SJSA1 (cell line): ENCODE measurements at regions not wholly inside any gene's neighbourhood (a gene's known extent, or its start where the extent isn't known, plus 50 kb on each side); places are given as distances from the start of the nearest gene placed in this dataset.

Source experiments
- DNase-seq, 2 experiments: peaks; one replicate each; pipeline ENCODE4 v3.0.0-alpha.2; 2015 to 2020; ENCODE audit warnings: low spot score in 2 of 2, low read depth in 1 of 2
- H3K27ac ChIP-seq: fragments of 250-450 bp; sonication (Bioruptor Pico); 2 replicates; pipeline ENCODE4 v1.5.1; 2020; ENCODE audit warnings: mild to moderate bottlenecking, moderate library complexity
- H3K27me3 ChIP-seq: fragments of 250-450 bp; sonication (Bioruptor Pico); replicated peaks from 2 replicates; pipeline ENCODE4 v1.5.1; 2020; ENCODE audit warnings: mild to moderate bottlenecking, moderate library complexity
- H3K36me3 ChIP-seq: fragments of 250-450 bp; sonication (Bioruptor Pico); 2 replicates; pipeline ENCODE4 v1.5.1; 2020; ENCODE audit warnings: mild to moderate bottlenecking
- H3K4me1 ChIP-seq: fragments of 250-450 bp; sonication (Bioruptor Pico); replicated peaks from 2 replicates; pipeline ENCODE4 v1.6.1; 2021; ENCODE audit warnings: mild to moderate bottlenecking
- H3K4me3 ChIP-seq: fragments of 250-450 bp; sonication (Bioruptor Pico); 2 replicates; pipeline ENCODE4 v1.5.1; 2020; ENCODE audit warnings: mild to moderate bottlenecking
- H3K9me3 ChIP-seq: fragments of 250-450 bp; sonication (Bioruptor Pico); replicated peaks from 2 replicates; pipeline ENCODE4 v1.5.1; 2020; ENCODE audit warnings: mild to moderate bottlenecking

DNA sequence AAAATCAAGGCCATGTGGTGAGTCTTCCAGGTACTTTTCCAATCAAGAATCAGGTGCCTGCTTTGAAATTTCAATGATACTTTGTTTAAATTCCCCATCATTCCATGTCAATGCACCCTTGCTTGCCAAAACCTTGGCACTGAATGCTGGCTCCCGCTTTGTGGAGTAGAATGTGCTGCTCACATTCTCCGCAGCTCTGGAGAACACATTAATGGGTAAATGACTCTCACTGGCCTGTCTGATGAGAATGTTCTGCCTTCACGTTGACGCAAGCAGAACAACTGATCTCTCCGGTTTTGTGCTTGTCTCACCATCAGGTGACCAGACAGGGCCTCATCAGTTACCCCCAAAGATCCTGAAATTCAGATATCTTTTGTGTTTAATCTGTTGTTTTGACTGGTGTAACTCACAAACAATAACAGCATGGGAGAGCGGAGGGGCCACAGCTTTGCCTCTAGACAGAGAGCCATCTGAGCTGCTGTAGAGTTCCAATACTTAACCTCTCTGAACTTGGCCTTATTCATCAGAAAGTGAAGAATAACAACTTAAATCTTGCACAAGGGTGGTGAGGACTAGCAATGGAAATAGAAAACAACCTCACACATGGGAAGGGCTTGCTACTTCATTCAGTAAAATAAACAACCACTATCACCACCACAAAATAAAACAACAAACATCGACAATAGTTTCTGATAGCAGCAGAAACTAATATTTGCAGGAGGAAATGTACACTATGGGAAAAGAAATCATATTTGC is 276.9 kb upstream of the IGFBP3 start:
- H3K4me1 ChIP-seq: peaks cover 18% of the 10 kb centered on the region
- H3K27me3 ChIP-seq: no peaks in the 10 kb centered on the region
- H3K27ac ChIP-seq: no peak overlapping the region
- H3K36me3 ChIP-seq: no peaks in the 10 kb centered on the region
- no peak overlapping the region for H3K4me3 ChIP-seq
- no peaks in the 10 kb centered on the region for H3K9me3 ChIP-seq
- DNase-seq: peak in 1 of 2 experiments; percentile 17

DNA sequence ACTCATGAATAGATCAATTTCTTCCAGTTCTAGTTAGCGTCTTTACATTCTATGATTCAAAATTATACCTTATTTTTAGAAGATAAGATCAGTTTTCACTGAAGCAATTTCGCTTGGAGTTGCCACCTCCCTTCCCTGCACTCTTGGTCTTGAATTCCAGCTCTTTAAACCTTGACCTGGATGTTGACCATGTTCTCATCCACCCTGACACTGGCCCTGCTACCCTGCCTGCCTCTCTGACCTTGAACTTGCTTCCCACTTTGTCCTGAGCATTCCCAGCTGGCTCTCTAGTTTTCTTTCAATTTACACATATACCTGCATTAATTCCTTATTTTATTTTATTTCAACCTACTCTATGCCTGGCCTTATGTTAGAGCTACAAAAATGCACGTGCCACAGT is 274.9 kb upstream of the IGFBP3 start:
- DNase-seq: no peak
- Histone ChIP-seq H3K9me3 (no peaks in the 10 kb centered on the region), H3K4me3 (no peak overlapping the region), H3K27ac (no peak overlapping the region), H3K27me3 (no peaks in the 10 kb centered on the region), H3K4me1 (peaks cover 36% of the 10 kb centered on the region), H3K36me3 (no peaks in the 10 kb centered on the region)

DNA sequence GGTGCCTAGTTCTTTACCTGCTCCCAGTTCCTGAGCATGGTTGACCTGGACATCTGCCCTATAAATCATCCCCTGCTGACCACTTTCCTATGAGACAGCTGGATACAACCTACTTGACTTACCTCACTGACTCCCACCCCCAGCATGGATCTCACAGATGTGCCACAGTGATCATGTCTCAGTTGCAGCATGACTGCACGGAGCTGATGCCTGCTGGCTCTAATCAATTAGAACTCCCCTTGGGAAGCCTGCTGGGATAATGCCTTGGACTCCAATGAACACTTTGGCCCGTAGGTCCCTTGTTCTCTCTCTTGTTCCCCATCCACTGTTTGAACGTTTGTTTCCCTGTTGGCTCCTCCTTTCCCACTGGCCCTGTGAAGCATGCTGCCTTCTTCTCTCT is 271.2 kb upstream of the IGFBP3 start:
- DNase-seq: peak in 1 of 2 experiments; percentile 57
- Histone ChIP-seq H3K36me3 (no peaks in the 10 kb centered on the region), H3K27ac (peak overlapping the region; percentile 98), H3K9me3 (no peaks in the 10 kb centered on the region), H3K4me3 (no peak overlapping the region), H3K4me1 (peaks cover 46% of the 10 kb centered on the region), H3K27me3 (no peaks in the 10 kb centered on the region)

DNA sequence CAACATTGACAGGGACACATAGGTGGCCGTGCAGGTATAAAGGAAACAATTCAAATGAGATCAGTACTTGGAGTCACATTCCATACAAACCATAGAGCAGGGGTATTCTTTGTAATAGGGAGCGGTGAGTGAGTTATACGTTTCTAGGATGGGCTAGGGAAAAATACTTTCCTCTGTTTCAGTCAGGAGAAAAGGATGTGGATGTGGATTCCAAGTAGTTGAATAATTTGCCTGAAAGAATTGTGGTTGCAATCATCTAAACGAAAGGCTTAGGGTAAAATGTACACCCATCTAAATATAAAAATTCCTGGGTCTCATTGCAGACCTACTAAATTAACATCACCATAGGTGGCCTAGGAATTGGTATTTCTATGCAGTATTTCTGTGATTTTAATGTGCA is 270.7 kb upstream of the IGFBP3 start:
- no peaks in the 10 kb centered on the region for H3K36me3 ChIP-seq
- H3K4me1 ChIP-seq: peaks cover 46% of the 10 kb centered on the region
- peak; percentile 53 to 94 for DNase-seq
- peak overlapping the region; percentile 98 for H3K27ac ChIP-seq
- no peaks in the 10 kb centered on the region for H3K9me3 ChIP-seq
- H3K27me3 ChIP-seq: no peaks in the 10 kb centered on the region
- no peak overlapping the region for H3K4me3 ChIP-seq

- DNase-seq: no peak
- Histone ChIP-seq H3K4me3 (no peak overlapping the region), H3K27ac (peak overlapping the region; percentile 90), H3K27me3 (no peaks in the 10 kb centered on the region), H3K9me3 (no peaks in the 10 kb centered on the region), H3K4me1 (peaks cover 46% of the 10 kb centered on the region), H3K36me3 (no peaks in the 10 kb centered on the region)
These were observed 270.2 kb upstream of the IGFBP3 start for GRCh38 chr7:46191296-46191695.

GRCh38 chr7:46189255-46189790 is 268.3 kb upstream of the IGFBP3 start:
- Histone ChIP-seq H3K4me3 (no peak overlapping the region), H3K9me3 (no peaks in the 10 kb centered on the region), H3K27ac (peak overlapping the region; percentile 44), H3K36me3 (no peaks in the 10 kb centered on the region), H3K27me3 (no peaks in the 10 kb centered on the region), H3K4me1 (peaks cover 56% of the 10 kb centered on the region)
- DNase-seq: peak; percentile 54 to 72

DNA sequence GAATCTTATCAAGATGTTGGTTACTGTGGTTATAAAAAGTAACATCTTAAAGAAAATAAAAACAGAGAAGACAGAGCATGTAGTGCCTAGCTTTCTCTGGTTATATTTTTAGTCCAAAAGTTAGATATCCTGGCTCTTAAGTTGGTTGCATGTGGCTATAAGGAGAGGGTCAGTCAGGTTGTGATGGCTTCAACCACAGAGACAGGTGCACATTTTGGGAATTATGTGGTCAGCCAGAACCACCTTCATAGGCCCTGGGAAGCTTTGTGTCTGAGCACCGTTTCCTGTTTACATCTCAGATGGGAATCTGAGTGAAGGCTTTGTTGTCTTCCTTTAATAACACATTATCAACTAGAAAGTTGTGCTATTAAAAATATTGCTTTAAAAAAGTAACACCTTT is 265.1 kb upstream of the IGFBP3 start:
- Histone ChIP-seq H3K4me1 (peaks cover 37% of the 10 kb centered on the region), H3K36me3 (no peaks in the 10 kb centered on the region), H3K9me3 (0 out of 2 replicates have a peak, but pooled peaks cover 3% of the 10 kb centered on the region), H3K4me3 (no peak overlapping the region), H3K27me3 (no peaks in the 10 kb centered on the region), H3K27ac (no peak overlapping the region)
- no peak for DNase-seq

GRCh38 chr7:46179061-46179610 is 258.1 kb upstream of the IGFBP3 start:
- Histone ChIP-seq H3K9me3 (0 out of 2 replicates have a peak, but pooled peaks cover 3% of the 10 kb centered on the region), H3K27ac (no peak overlapping the region), H3K4me3 (no peak overlapping the region), H3K27me3 (no peaks in the 10 kb centered on the region), H3K36me3 (no peaks in the 10 kb centered on the region), H3K4me1 (peaks cover under 1% of the 10 kb centered on the region)
- no peak for DNase-seq

DNA sequence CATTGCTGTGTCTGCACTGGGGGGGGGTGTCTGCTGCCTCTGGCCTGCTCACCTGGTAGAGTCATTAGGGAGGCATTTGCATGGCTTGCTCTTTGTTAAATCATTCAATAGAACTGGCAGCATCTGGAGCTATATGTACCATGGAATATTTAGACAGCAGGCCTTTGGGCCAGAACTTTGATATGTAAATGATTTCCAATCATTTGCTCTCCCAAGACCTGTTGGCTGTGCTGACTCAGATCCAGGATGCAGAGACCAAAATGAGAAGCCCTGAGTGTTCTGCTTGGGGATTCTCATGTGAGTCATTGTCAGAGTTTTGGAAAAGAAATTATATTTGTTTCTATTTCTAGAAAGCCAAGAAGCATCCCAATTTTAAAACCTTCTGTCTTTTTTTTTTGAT is 257.6 kb upstream of the IGFBP3 start:
- no peak overlapping the region for H3K27ac ChIP-seq
- peaks cover 4% of the 10 kb centered on the region for H3K4me1 ChIP-seq
- no peaks in the 10 kb centered on the region for H3K27me3 ChIP-seq
- DNase-seq: no peak
- H3K4me3 ChIP-seq: no peak overlapping the region
- H3K36me3 ChIP-seq: no peaks in the 10 kb centered on the region
- 0 out of 2 replicates have a peak, but pooled peaks cover 3% of the 10 kb centered on the region for H3K9me3 ChIP-seq

- peaks cover 10% of the 10 kb centered on the region for H3K4me1 ChIP-seq
- H3K9me3 ChIP-seq: 0 out of 2 replicates have a peak, but pooled peaks cover 3% of the 10 kb centered on the region
- no peaks in the 10 kb centered on the region for H3K27me3 ChIP-seq
- H3K36me3 ChIP-seq: no peaks in the 10 kb centered on the region
- H3K27ac ChIP-seq: no peak overlapping the region
- DNase-seq: no peak
- H3K4me3 ChIP-seq: no peak overlapping the region
These were observed 256.7 kb upstream of the IGFBP3 start for GRCh38 chr7:46177821-46178220.

DNA sequence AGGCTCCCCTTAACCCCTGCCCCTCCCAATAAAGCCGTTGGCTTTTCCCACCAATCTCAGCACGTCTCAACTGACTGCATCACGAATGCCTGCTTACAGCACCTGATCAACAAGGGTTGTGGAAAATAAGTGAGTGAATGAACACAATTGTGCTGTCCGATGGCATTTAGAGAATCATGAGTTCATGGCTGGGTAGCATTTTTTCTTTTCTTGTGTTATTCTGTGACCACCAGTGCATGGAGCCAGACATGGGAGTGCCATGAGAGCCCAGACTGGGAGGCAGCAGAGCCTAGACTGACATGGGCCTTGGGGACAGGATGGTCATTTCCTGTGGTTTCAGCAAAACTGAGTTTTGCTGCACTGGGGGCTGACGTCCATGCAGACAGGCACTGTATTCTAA is 254.1 kb upstream of the IGFBP3 start:
- Histone ChIP-seq H3K27me3 (no peaks in the 10 kb centered on the region), H3K9me3 (no peaks in the 10 kb centered on the region), H3K4me1 (peaks cover 10% of the 10 kb centered on the region), H3K36me3 (no peaks in the 10 kb centered on the region), H3K4me3 (no peak overlapping the region), H3K27ac (no peak overlapping the region)
- DNase-seq: no peak

GRCh38 chr7:46174196-46174580 is 253.1 kb upstream of the IGFBP3 start:
- DNase-seq: no peak
- no peak overlapping the region for H3K27ac ChIP-seq
- H3K4me1 ChIP-seq: peaks cover 10% of the 10 kb centered on the region
- H3K4me3 ChIP-seq: no peak overlapping the region
- H3K36me3 ChIP-seq: no peaks in the 10 kb centered on the region
- no peaks in the 10 kb centered on the region for H3K27me3 ChIP-seq
- no peaks in the 10 kb centered on the region for H3K9me3 ChIP-seq

- Histone ChIP-seq H3K27me3 (no peaks in the 10 kb centered on the region), H3K27ac (no peak overlapping the region), H3K9me3 (no peaks in the 10 kb centered on the region), H3K4me3 (no peak overlapping the region), H3K4me1 (peaks cover 10% of the 10 kb centered on the region), H3K36me3 (no peaks in the 10 kb centered on the region)
- DNase-seq: peak in 1 of 2 experiments; percentile 42
These were observed 252.6 kb upstream of the IGFBP3 start for GRCh38 chr7:46173476-46174195.

DNA sequence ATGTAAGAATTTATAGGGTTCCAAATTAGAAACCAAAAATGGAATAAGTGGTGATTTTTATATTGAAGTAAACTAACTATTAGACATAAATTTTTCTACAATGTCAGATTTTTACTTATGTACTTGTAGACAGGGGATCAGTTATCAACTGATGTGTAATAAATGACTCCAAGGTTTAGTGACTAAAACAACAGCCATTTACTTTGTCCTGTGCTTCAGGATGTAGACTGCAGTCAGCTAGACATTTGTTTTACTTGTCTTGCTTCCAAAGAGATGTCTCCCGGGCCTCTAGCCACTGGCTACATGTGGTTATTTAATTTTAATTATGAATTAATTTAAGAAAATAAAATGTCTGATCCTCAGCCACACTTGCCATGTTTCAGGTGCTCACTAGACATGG is 249.7 kb upstream of the IGFBP3 start:
- no peaks in the 10 kb centered on the region for H3K36me3 ChIP-seq
- DNase-seq: no peak
- no peaks in the 10 kb centered on the region for H3K9me3 ChIP-seq
- H3K4me3 ChIP-seq: no peak overlapping the region
- peaks cover 10% of the 10 kb centered on the region for H3K4me1 ChIP-seq
- H3K27ac ChIP-seq: no peak overlapping the region
- H3K27me3 ChIP-seq: no peaks in the 10 kb centered on the region
